ENCODE measurements at regions not wholly inside any gene's neighbourhood (a gene's known extent, or its start where the extent isn't known, plus 50 kb on each side); places are given as distances from the start of the nearest gene placed in this dataset.

- Histone ChIP-seq H3K4me3 (ENCODE audit: control extremely low read depth in 1 of 5, extremely low read depth in 1 of 5, insufficient read depth in 1 of 5, low read depth in 2 of 5, low read length in 4 of 5) (no peak overlapping the region), H4K20me1 (ENCODE audit: control insufficient read depth, insufficient read depth, low read length, poor library complexity, severe bottlenecking) (no peaks in the 10 kb centered on the region), H3K4me2 (replicated peaks; ENCODE audit: low read depth, low read length, poor library complexity, severe bottlenecking) (no peak overlapping the region), H2AFZ (ENCODE audit: insufficient read depth, low read depth, low read length, poor library complexity, severe bottlenecking) (no peak overlapping the region), H3K4me1 (ENCODE audit: control insufficient read depth in 2 of 2, insufficient read depth in 2 of 2, low read length in 2 of 2) (no peaks in the 10 kb centered on the region), H3K36me3 (replicated peaks in 1 of 2; ENCODE audit: control extremely low read depth in 1 of 2, control insufficient read depth in 1 of 2, extremely low read depth in 1 of 2, insufficient read depth in 2 of 2, low read length in 1 of 2) (no peaks in the 10 kb centered on the region), H3K27ac (ENCODE audit: low read length in 2 of 2) (no peak overlapping the region), H3K79me2 (ENCODE audit: control insufficient read depth, insufficient read depth, low read length) (no peaks in the 10 kb centered on the region), H3K9me3 (ENCODE audit: control extremely low read depth in 1 of 3, control insufficient read depth in 2 of 3, insufficient read depth in 1 of 3, low read length in 2 of 3) (no peaks in the 10 kb centered on the region), H3K9ac (ENCODE audit: low read length) (no peak overlapping the region), H3K27me3 (replicated peaks in 1 of 4; ENCODE audit: control extremely low read depth in 1 of 4, control insufficient read depth in 3 of 4, insufficient read depth in 4 of 4, low read length in 3 of 4) (peaks cover 0 to 4% (median 0%) of the 10 kb centered on the region in 4 experiments)
- no peak for ATAC-seq (ENCODE audit: low read depth)
- H3K27ac Mint-ChIP-seq: no peak overlapping the region
- TF ChIP-seq CTCF (IDR thresholded peaks at IDR 0.05): no peak
- no peak for TF ChIP-seq EZH2 (IDR thresholded peaks at IDR 0.05; ENCODE audit: borderline replicate concordance, insufficient read depth, low read depth, low read length, poor library complexity, severe bottlenecking)
- ChIA-PET POLR2A (no interaction called here), CTCF (no interaction called here)
- H3K4me1 Mint-ChIP-seq: no peaks in the 10 kb centered on the region
- intact Hi-C loops (cut with micrococcal nuclease): no loop called here
- H3K27me3 Mint-ChIP-seq: peaks cover 5% of the 10 kb centered on the region
- no peak overlapping the region for H3K4me3 Mint-ChIP-seq
- H3K9me3 Mint-ChIP-seq (ENCODE audit: insufficient read depth): no peaks in the 10 kb centered on the region
- no peak for DNase-seq
- WGBS (ENCODE audit: insufficient coverage): no CpG with 5 or more reads among the region's 2 CpGs
Measured at GRCh38 chr14:55986069-55986468, 132.1 kb upstream of the PELI2 start.

- TF ChIP-seq CTCF (IDR thresholded peaks at IDR 0.05): no peak
- TF ChIP-seq EZH2 (IDR thresholded peaks at IDR 0.05; ENCODE audit: borderline replicate concordance, insufficient read depth, low read depth, low read length, poor library complexity, severe bottlenecking): no peak
- H3K4me2 ChIP-seq (replicated peaks; ENCODE audit: low read depth, low read length, poor library complexity, severe bottlenecking): no peak overlapping the region
- no peaks in the 10 kb centered on the region for H3K79me2 ChIP-seq (ENCODE audit: control insufficient read depth, insufficient read depth, low read length)
- no peaks in the 10 kb centered on the region for H4K20me1 ChIP-seq (ENCODE audit: control insufficient read depth, insufficient read depth, low read length, poor library complexity, severe bottlenecking)
- ChIA-PET CTCF (no interaction called here), POLR2A (no interaction called here)
- ATAC-seq (ENCODE audit: low read depth): no peak
- DNase-seq: no peak
- H3K9ac ChIP-seq (ENCODE audit: low read length): no peak overlapping the region
- no peak overlapping the region for H3K4me3 ChIP-seq (ENCODE audit: control extremely low read depth in 1 of 5, extremely low read depth in 1 of 5, insufficient read depth in 1 of 5, low read depth in 2 of 5, low read length in 4 of 5)
- H3K36me3 ChIP-seq (replicated peaks in 1 of 2; ENCODE audit: control extremely low read depth in 1 of 2, control insufficient read depth in 1 of 2, extremely low read depth in 1 of 2, insufficient read depth in 2 of 2, low read length in 1 of 2): no peaks in the 10 kb centered on the region
- Mint-ChIP-seq H3K27ac (no peak overlapping the region), H3K9me3 (ENCODE audit: insufficient read depth) (no peaks in the 10 kb centered on the region), H3K4me3 (no peak overlapping the region), H3K27me3 (peaks cover 21% of the 10 kb centered on the region), H3K4me1 (peaks cover 17% of the 10 kb centered on the region)
- no peak overlapping the region for H2AFZ ChIP-seq (ENCODE audit: insufficient read depth, low read depth, low read length, poor library complexity, severe bottlenecking)
- intact Hi-C loops (cut with micrococcal nuclease): no loop called here
- WGBS (ENCODE audit: insufficient coverage): no CpG with 5 or more reads among the region's 3 CpGs
- H3K4me1 ChIP-seq (ENCODE audit: control insufficient read depth in 2 of 2, insufficient read depth in 2 of 2, low read length in 2 of 2): peaks cover 9 to 16% of the 10 kb centered on the region in 2 donors
- no peak overlapping the region for H3K27ac ChIP-seq (ENCODE audit: low read length in 2 of 2)
- no peaks in the 10 kb centered on the region for H3K9me3 ChIP-seq (ENCODE audit: control extremely low read depth in 1 of 3, control insufficient read depth in 2 of 3, insufficient read depth in 1 of 3, low read length in 2 of 3)
- peaks cover 0 to 7% (median 0%) of the 10 kb centered on the region in 4 experiments for H3K27me3 ChIP-seq (replicated peaks in 1 of 4; ENCODE audit: control extremely low read depth in 1 of 4, control insufficient read depth in 3 of 4, insufficient read depth in 4 of 4, low read length in 3 of 4)
Measured at GRCh38 chr14:56000846-56001245, 117.4 kb upstream of the PELI2 start.

All from B cell (primary cell).